ENCODE measurements at regions not wholly inside any gene's neighbourhood (a gene's known extent, or its start where the extent isn't known, plus 50 kb on each side); places are given as distances from the start of the nearest gene placed in this dataset.
A peak's percentile ranks its signal among the peaks of the same experiment; 100 is the strongest.

- Histone ChIP-seq H3K79me2 (ENCODE audit: insufficient read depth, low read length) (no peaks in the 10 kb centered on the region), H2AFZ (ENCODE audit: low read depth, low read length) (no peak overlapping the region), H3K9me3 (ENCODE audit: insufficient read depth, low read depth, low read length) (no peaks in the 10 kb centered on the region), H3K27ac (ENCODE audit: low read depth, low read length) (no peak overlapping the region), H3K4me2 (ENCODE audit: low read length) (no peak overlapping the region), H4K20me1 (ENCODE audit: insufficient read depth, low read length) (no peaks in the 10 kb centered on the region), H3K36me3 (ENCODE audit: insufficient read depth, low read length) (no peaks in the 10 kb centered on the region), H3K4me3 (ENCODE audit: insufficient read depth, low read depth, low read length) (no peak overlapping the region), H3K27me3 (ENCODE audit: insufficient read depth, low read length) (no peaks in the 10 kb centered on the region), H3K9ac (ENCODE audit: low read length) (no peak overlapping the region), H3K4me1 (ENCODE audit: insufficient read depth, low read length) (no peaks in the 10 kb centered on the region)
- Mint-ChIP-seq H3K36me3 (ENCODE audit: low read depth, unreplicated experiment) (no peaks in the 10 kb centered on the region), H3K4me3 (ENCODE audit: unreplicated experiment) (no peak overlapping the region), H3K27ac (ENCODE audit: unreplicated experiment) (no peak overlapping the region), H3K27me3 (ENCODE audit: low read depth, unreplicated experiment) (no peaks in the 10 kb centered on the region), H3K9me3 (ENCODE audit: unreplicated experiment) (no peaks in the 10 kb centered on the region), H3K4me1 (ENCODE audit: low read depth, unreplicated experiment) (peaks cover 7% of the 10 kb centered on the region)
- no peak for DNase-seq (ENCODE audit: low read depth)
- TF ChIP-seq CTCF (IDR thresholded peaks at IDR 0.05; ENCODE audit: insufficient read depth, low read depth, low read length) (no peak), EZH2 (IDR thresholded peaks at IDR 0.05; ENCODE audit: insufficient read depth, low read length) (no peak)
- no peak for FAIRE-seq
Observed at GRCh38 chr1:95948023-95948422, 714.0 kb downstream of the RWDD3 start.

DNA sequence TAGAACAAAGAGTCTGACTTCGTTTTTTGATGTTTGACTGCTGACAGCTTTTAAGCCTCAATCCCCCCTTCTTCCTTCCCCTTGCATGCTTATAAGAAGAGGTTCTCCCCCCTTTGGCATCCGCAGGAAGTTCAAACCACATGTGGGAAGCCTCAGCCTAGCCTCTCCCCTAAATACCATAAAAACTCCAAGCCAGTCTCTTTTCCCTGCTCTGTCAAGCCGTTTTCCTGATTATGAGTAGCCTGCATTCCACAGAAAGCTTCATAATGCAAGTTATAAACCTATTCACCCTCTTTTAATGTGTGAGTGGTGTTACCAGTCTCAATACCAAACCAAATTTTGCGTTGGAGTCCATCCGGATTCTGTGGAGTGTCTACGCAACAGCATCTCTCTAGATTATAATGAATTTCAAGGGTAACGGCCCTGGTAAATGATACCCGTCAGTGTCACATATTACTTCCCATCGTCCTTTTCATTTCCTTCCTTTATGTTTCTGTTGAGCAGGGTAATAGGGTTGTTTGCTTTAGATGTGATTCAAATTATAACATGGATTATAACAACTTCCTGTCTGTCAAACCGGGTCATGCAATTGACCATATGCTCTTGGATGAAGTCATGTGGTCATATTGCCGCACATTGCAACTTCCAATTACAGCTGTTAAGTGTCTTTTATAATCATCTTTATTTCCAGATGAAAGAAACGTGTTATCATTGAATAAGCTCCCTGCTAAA lies 717.5 kb downstream of the RWDD3 start:
- no peak overlapping the region for H3K27ac Mint-ChIP-seq (ENCODE audit: unreplicated experiment)
- Histone ChIP-seq H3K79me2 (ENCODE audit: insufficient read depth, low read length) (no peaks in the 10 kb centered on the region), H3K4me2 (ENCODE audit: low read length) (no peak overlapping the region), H4K20me1 (ENCODE audit: insufficient read depth, low read length) (no peaks in the 10 kb centered on the region), H3K4me1 (ENCODE audit: insufficient read depth, low read length) (no peaks in the 10 kb centered on the region), H3K27ac (ENCODE audit: low read depth, low read length) (no peak overlapping the region), H3K36me3 (ENCODE audit: insufficient read depth, low read length) (no peaks in the 10 kb centered on the region), H3K4me3 (ENCODE audit: insufficient read depth, low read depth, low read length) (no peak overlapping the region), H3K9ac (ENCODE audit: low read length) (no peak overlapping the region), H3K9me3 (ENCODE audit: insufficient read depth, low read depth, low read length) (no peaks in the 10 kb centered on the region), H2AFZ (ENCODE audit: low read depth, low read length) (no peak overlapping the region), H3K27me3 (ENCODE audit: insufficient read depth, low read length) (no peaks in the 10 kb centered on the region)
- no peak overlapping the region for H3K4me3 Mint-ChIP-seq (ENCODE audit: unreplicated experiment)
- FAIRE-seq (no peak), DNase-seq (ENCODE audit: low read depth) (no peak)
- H3K9me3 Mint-ChIP-seq (ENCODE audit: unreplicated experiment) = no peaks in the 10 kb centered on the region
- H3K36me3 Mint-ChIP-seq (ENCODE audit: low read depth, unreplicated experiment) = no peaks in the 10 kb centered on the region
- no peaks in the 10 kb centered on the region for H3K27me3 Mint-ChIP-seq (ENCODE audit: low read depth, unreplicated experiment)
- peaks cover 7% of the 10 kb centered on the region for H3K4me1 Mint-ChIP-seq (ENCODE audit: low read depth, unreplicated experiment)
- TF ChIP-seq CTCF (IDR thresholded peaks at IDR 0.05; ENCODE audit: insufficient read depth, low read depth, low read length) = no peak
- TF ChIP-seq EZH2 (IDR thresholded peaks at IDR 0.05; ENCODE audit: insufficient read depth, low read length) = no peak

GRCh38 chr1:95953015-95953414 lies 719.0 kb downstream of the RWDD3 start:
- no peaks in the 10 kb centered on the region for H3K4me1 ChIP-seq (ENCODE audit: insufficient read depth, low read length)
- H3K79me2 ChIP-seq (ENCODE audit: insufficient read depth, low read length) = no peaks in the 10 kb centered on the region
- no peaks in the 10 kb centered on the region for H3K36me3 ChIP-seq (ENCODE audit: insufficient read depth, low read length)
- no peaks in the 10 kb centered on the region for H3K27me3 ChIP-seq (ENCODE audit: insufficient read depth, low read length)
- no peak overlapping the region for H3K9ac ChIP-seq (ENCODE audit: low read length)
- H3K9me3 ChIP-seq (ENCODE audit: insufficient read depth, low read depth, low read length) = no peaks in the 10 kb centered on the region
- Mint-ChIP-seq H3K36me3 (ENCODE audit: low read depth, unreplicated experiment) (no peaks in the 10 kb centered on the region), H3K4me1 (ENCODE audit: low read depth, unreplicated experiment) (peaks cover 7% of the 10 kb centered on the region), H3K4me3 (ENCODE audit: unreplicated experiment) (no peak overlapping the region), H3K27me3 (ENCODE audit: low read depth, unreplicated experiment) (no peaks in the 10 kb centered on the region), H3K9me3 (ENCODE audit: unreplicated experiment) (no peaks in the 10 kb centered on the region), H3K27ac (ENCODE audit: unreplicated experiment) (no peak overlapping the region)
- H3K27ac ChIP-seq (ENCODE audit: low read depth, low read length) = no peak overlapping the region
- H3K4me3 ChIP-seq (ENCODE audit: insufficient read depth, low read depth, low read length) = no peak overlapping the region
- no peaks in the 10 kb centered on the region for H4K20me1 ChIP-seq (ENCODE audit: insufficient read depth, low read length)
- TF ChIP-seq CTCF (IDR thresholded peaks at IDR 0.05; ENCODE audit: insufficient read depth, low read depth, low read length) (no peak), EZH2 (IDR thresholded peaks at IDR 0.05; ENCODE audit: insufficient read depth, low read length) (no peak)
- DNase-seq (ENCODE audit: low read depth) (peak; percentile 7), FAIRE-seq (no peak)
- no peak overlapping the region for H2AFZ ChIP-seq (ENCODE audit: low read depth, low read length)
- H3K4me2 ChIP-seq (ENCODE audit: low read length) = no peak overlapping the region

Measured in astrocyte (in vitro differentiated cells and primary cell).